Mammary epithelial cell (primary cell): ENCODE measurements at regions not wholly inside any gene's neighbourhood (a gene's known extent, or its start where the extent isn't known, plus 50 kb on each side); places are given as distances from the start of the nearest gene placed in this dataset.

Experiments used
- CTCF ChIP-seq, 2 donors: IDR thresholded peaks in 1 of 2; conservative IDR thresholded peaks in 1 of 2; 2 replicates each; pipeline ENCODE4 v1.5.1; 2011 to 2012; ENCODE audit warnings: inconsistent platforms in 2 of 2, low read length in 2 of 2, mild to moderate bottlenecking in 2 of 2, control low read depth in 1 of 2, low read depth in 1 of 2; ENCODE audit not compliant: insufficient read depth in 1 of 2; ENCODE audit errors: extremely low read depth in 1 of 2
- EZH2 ChIP-seq: IDR thresholded peaks from 2 replicates; pipeline ENCODE4 v1.6.1; 2012; ENCODE audit warnings: low read length, inconsistent platforms, borderline replicate concordance

- TF ChIP-seq EZH2 (no peak), CTCF (conservative IDR thresholded peaks at IDR 0.05 in 1 of 2, IDR thresholded peaks at IDR 0.05 in 1 of 2; ENCODE audit: extremely low read depth in 1 of 2, insufficient read depth in 1 of 2, low read depth in 1 of 2, low read length in 2 of 2) (no peak)
These were observed 348.8 kb downstream of the SPATA31D1 start for GRCh38 chr9:82337351-82337750.
